Esophagus squamous epithelium (tissue), 4 donors: ENCODE measurements at regions not wholly inside any gene's neighbourhood (a gene's known extent, or its start where the extent isn't known, plus 50 kb on each side); places are given as distances from the start of the nearest gene placed in this dataset.

Experiments used
- CTCF ChIP-seq, 6 experiments: fragments of 450-650 bp in 4 of 6; fragments of 200-600 bp in 2 of 6; sonication (generic) in 2 of 6; IDR thresholded peaks; one replicate each; pipeline ENCODE4 v1.5.1; 2016 to 2019; ENCODE audit warnings: antibody characterized with exemption in 6 of 6, mild to moderate bottlenecking in 4 of 6, moderate library complexity in 4 of 6
- POLR2A ChIP-seq, 4 donors: fragments of 450-650 bp; IDR thresholded peaks; one replicate each; pipeline ENCODE4 v1.6.1; 2017; ENCODE audit warnings: antibody characterized with exemption in 4 of 4, mild to moderate bottlenecking in 4 of 4, moderate library complexity in 3 of 4

GRCh38 chr11:39145346-39145745, 2314.1 kb downstream of the LRRC4C start:
- TF ChIP-seq POLR2A (IDR thresholded peaks at IDR 0.05) (no peak), CTCF (IDR thresholded peaks at IDR 0.05) (no peak)
